Astrocyte (in vitro differentiated cells and primary cell): ENCODE measurements at regions not wholly inside any gene's neighbourhood (a gene's known extent, or its start where the extent isn't known, plus 50 kb on each side); places are given as distances from the start of the nearest gene placed in this dataset.

Experiments
- EZH2 ChIP-seq: IDR thresholded peaks from 2 replicates; pipeline ENCODE4 v1.6.1; 2012; ENCODE audit warnings: mild to moderate bottlenecking, low read length, inconsistent platforms; ENCODE audit not compliant: insufficient read depth
- TF ChIP-seq, protein P1 (sequence below): IDR thresholded peaks from 2 replicates; pipeline ENCODE4 v1.5.1; 2011; ENCODE audit warnings: low read depth, mild to moderate bottlenecking, inconsistent platforms, low read length, moderate library complexity; ENCODE audit not compliant: insufficient read depth

DNA sequence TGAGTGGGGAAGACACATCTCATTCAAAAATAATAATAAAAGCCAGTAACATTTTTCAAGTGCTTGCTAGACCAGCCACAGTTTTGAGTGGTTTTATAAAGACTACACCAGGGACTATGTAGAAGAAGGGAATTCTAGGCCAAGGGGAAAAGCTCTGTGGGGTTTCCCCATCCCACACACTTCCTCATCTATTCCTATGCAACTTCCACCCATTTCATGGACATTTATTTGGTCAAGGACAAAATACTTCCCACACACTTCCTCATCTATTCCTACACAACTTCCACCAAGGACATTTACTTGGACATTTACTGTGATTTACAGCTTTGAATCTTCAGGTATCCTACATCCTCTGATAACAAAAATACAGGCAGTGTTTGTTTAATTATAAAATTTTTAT lies 86.5 kb upstream of the KLF3 start:
- no peak for TF ChIP-seq EZH2
- TF ChIP-seq, protein P1, sequence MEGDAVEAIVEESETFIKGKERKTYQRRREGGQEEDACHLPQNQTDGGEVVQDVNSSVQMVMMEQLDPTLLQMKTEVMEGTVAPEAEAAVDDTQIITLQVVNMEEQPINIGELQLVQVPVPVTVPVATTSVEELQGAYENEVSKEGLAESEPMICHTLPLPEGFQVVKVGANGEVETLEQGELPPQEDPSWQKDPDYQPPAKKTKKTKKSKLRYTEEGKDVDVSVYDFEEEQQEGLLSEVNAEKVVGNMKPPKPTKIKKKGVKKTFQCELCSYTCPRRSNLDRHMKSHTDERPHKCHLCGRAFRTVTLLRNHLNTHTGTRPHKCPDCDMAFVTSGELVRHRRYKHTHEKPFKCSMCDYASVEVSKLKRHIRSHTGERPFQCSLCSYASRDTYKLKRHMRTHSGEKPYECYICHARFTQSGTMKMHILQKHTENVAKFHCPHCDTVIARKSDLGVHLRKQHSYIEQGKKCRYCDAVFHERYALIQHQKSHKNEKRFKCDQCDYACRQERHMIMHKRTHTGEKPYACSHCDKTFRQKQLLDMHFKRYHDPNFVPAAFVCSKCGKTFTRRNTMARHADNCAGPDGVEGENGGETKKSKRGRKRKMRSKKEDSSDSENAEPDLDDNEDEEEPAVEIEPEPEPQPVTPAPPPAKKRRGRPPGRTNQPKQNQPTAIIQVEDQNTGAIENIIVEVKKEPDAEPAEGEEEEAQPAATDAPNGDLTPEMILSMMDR, result no peak
